H1 (cell line): ENCODE measurements at regions not wholly inside any gene's neighbourhood (a gene's known extent, or its start where the extent isn't known, plus 50 kb on each side); places are given as distances from the start of the nearest gene placed in this dataset.

ENCODE experiments used
- TF ChIP-seq, protein P1 (sequence below), 3 experiments: IDR thresholded peaks; 1 replicate in 2 of 3; 2 replicates in 1 of 3; pipeline versions ENCODE4 v1.5.1 to v1.6.1; 2011; ENCODE audit warnings: low read length in 3 of 3, mild to moderate bottlenecking in 3 of 3, inconsistent platforms in 2 of 3, low read depth in 1 of 3, moderate library complexity in 1 of 3; ENCODE audit not compliant: insufficient read depth in 1 of 3; ENCODE audit errors: control extremely low read depth in 1 of 3

DNA sequence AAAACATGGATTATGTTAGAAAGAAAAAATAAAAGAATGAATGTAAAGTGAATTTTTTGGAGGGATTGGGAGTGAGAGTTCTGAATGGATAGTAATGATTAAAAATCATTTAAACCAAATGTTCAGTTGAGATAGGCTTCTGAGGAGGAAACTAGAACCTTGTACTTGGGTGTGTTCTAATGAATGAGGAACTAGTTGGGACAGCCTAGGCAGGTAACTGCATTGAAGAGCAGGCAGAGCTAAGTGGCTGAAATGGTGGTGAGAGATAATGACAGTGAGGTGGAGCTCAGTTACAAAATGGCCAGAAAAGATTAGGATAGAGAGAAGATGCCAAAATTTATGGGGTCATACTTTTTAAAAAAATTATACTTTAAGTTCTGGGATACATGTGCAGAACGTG, 132.9 kb downstream of the ATP23 start (continued):
- TF ChIP-seq, protein P1, sequence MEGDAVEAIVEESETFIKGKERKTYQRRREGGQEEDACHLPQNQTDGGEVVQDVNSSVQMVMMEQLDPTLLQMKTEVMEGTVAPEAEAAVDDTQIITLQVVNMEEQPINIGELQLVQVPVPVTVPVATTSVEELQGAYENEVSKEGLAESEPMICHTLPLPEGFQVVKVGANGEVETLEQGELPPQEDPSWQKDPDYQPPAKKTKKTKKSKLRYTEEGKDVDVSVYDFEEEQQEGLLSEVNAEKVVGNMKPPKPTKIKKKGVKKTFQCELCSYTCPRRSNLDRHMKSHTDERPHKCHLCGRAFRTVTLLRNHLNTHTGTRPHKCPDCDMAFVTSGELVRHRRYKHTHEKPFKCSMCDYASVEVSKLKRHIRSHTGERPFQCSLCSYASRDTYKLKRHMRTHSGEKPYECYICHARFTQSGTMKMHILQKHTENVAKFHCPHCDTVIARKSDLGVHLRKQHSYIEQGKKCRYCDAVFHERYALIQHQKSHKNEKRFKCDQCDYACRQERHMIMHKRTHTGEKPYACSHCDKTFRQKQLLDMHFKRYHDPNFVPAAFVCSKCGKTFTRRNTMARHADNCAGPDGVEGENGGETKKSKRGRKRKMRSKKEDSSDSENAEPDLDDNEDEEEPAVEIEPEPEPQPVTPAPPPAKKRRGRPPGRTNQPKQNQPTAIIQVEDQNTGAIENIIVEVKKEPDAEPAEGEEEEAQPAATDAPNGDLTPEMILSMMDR (IDR thresholded peaks at IDR 0.05; ENCODE audit: control extremely low read depth in 1 of 3, insufficient read depth in 1 of 3, low read depth in 1 of 3, low read length in 3 of 3) = no peak
